PC-9 (cell line): ENCODE measurements at regions not wholly inside any gene's neighbourhood (a gene's known extent, or its start where the extent isn't known, plus 50 kb on each side); places are given as distances from the start of the nearest gene placed in this dataset.
"Not testable (repeated sequence)": the region's sequence is repeated elsewhere in the genome, so short reads cannot be mapped to it uniquely, and the experiment has no call there.

ENCODE experiments used
- BruUV-seq: library from RNA; stranded (reverse); fragments of 400-500 nt; replicated peaks from 2 replicates; lab custom pipeline; 2021; lab: Mats Ljungman, UMichigan
- CTCF ChIA-PET: fragments of 300-600 bp; sonication (Branson Sonifier 250); formaldehyde crosslinking; loops from one replicate; lab custom pipeline; 2022; ENCODE audit warnings: antibody characterized with exemption; lab: Charles Lee
- POLR2A ChIA-PET: fragments of 300-600 bp; sonication (Branson Sonifier 250); formaldehyde crosslinking; loops from one replicate; lab custom pipeline; 2022; ENCODE audit warnings: antibody characterized with exemption; ENCODE audit not compliant: unreplicated experiment; lab: Charles Lee
- DNase-seq, 2 experiments: peaks; one replicate each; pipeline versions ENCODE4 v3.0.0 to v3.0.0-alpha.2; 2015 to 2022; ENCODE audit warnings: mixed read lengths in 1 of 2
- H2AFZ ChIP-seq: fragments of 200-600 bp; sonication (generic); 2 replicates; pipeline ENCODE4 v1.8.1; 2017; ENCODE audit warnings: antibody characterized with exemption
- H3F3A ChIP-seq: fragments of 200-600 bp; sonication (generic); 2 replicates; pipeline ENCODE4 v1.8.1; 2017; ENCODE audit warnings: antibody characterized with exemption, mild to moderate bottlenecking, low read depth; ENCODE audit not compliant: insufficient read depth
- H3K27ac ChIP-seq: fragments of 200-600 bp; sonication (generic); 2 replicates; pipeline ENCODE4 v1.6.1; 2016; ENCODE audit warnings: mixed run types
- H3K27me3 ChIP-seq: fragments of 200-600 bp; sonication (generic); 2 replicates; pipeline ENCODE4 v1.6.1; 2016; ENCODE audit warnings: low read depth, mixed run types; ENCODE audit not compliant: insufficient read depth
- H3K36me3 ChIP-seq: fragments of 200-600 bp; sonication (generic); 2 replicates; pipeline ENCODE4 v1.6.1; 2016; ENCODE audit warnings: low read depth, mixed run types
- H3K4me1 ChIP-seq: fragments of 200-600 bp; sonication (generic); replicated peaks from 2 replicates; pipeline ENCODE4 v1.6.1; 2016; ENCODE audit warnings: mixed run types; ENCODE audit not compliant: insufficient read depth
- H3K4me2 ChIP-seq: fragments of 200-600 bp; sonication (generic); 2 replicates; pipeline ENCODE4 v1.6.1; 2017; ENCODE audit warnings: mixed run types
- H3K4me3 ChIP-seq: fragments of 200-600 bp; sonication (generic); 2 replicates; pipeline ENCODE4 v1.6.1; 2016; ENCODE audit warnings: mixed run types
- H3K79me2 ChIP-seq: fragments of 200-600 bp; sonication (generic); 2 replicates; pipeline ENCODE4 v1.6.1; 2017; ENCODE audit warnings: low read depth, mixed run types
- H3K9me2 ChIP-seq: fragments of 200-600 bp; sonication (generic); 2 replicates; pipeline ENCODE4 v1.8.1; 2017; ENCODE audit warnings: mild to moderate bottlenecking; ENCODE audit not compliant: insufficient read depth
- H3K9me3 ChIP-seq: fragments of 200-600 bp; sonication (generic); 2 replicates; pipeline ENCODE4 v1.8.1; 2016; ENCODE audit warnings: low read depth; ENCODE audit not compliant: insufficient read depth
- H4K20me1 ChIP-seq: fragments of 200-600 bp; sonication (generic); 2 replicates; pipeline ENCODE4 v1.8.1; 2017; ENCODE audit not compliant: insufficient read depth
- EZH2 ChIP-seq: fragments of 200-600 bp; sonication (generic); IDR thresholded peaks from 2 replicates; pipeline ENCODE4 v1.8.0; 2017; ENCODE audit warnings: antibody characterized with exemption, low read depth
- intact Hi-C: fragments of 100-400 bp; cut with micrococcal nuclease; formaldehyde crosslinking; loops from one replicate; pipeline ENCODE4 v1.10.0; 2022; ENCODE audit not compliant: unreplicated experiment
- TF ChIP-seq, protein P1 (sequence below): fragments of 200-600 bp; sonication (generic); conservative IDR thresholded peaks from 2 replicates; pipeline ENCODE4 v1.6.1; 2017; ENCODE audit warnings: mixed run types, antibody characterized with exemption, mild to moderate bottlenecking, moderate library complexity

DNA sequence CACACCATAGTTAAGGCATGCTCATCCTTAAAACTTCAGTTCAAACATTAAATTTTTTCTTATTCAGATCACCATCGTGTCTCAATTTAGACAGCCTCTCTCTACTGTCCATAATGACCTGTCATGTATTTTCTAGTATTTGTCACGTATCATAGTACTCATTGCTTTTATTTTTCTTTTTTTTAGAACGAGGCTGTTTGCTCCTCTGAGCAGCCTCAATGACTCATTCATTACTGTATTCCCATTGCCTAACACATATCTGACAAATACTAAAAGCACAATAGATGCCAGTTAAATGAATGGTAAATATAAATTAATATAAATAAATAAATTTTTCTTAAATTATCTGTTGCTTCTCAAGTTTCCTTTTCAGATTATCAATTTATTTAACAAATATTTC is 245.5 kb downstream of the TUBA3C start:
- no peak overlapping the region for H2AFZ ChIP-seq
- TF ChIP-seq EZH2: no peak
- TF ChIP-seq, protein P1, sequence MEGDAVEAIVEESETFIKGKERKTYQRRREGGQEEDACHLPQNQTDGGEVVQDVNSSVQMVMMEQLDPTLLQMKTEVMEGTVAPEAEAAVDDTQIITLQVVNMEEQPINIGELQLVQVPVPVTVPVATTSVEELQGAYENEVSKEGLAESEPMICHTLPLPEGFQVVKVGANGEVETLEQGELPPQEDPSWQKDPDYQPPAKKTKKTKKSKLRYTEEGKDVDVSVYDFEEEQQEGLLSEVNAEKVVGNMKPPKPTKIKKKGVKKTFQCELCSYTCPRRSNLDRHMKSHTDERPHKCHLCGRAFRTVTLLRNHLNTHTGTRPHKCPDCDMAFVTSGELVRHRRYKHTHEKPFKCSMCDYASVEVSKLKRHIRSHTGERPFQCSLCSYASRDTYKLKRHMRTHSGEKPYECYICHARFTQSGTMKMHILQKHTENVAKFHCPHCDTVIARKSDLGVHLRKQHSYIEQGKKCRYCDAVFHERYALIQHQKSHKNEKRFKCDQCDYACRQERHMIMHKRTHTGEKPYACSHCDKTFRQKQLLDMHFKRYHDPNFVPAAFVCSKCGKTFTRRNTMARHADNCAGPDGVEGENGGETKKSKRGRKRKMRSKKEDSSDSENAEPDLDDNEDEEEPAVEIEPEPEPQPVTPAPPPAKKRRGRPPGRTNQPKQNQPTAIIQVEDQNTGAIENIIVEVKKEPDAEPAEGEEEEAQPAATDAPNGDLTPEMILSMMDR: no peak
- H3K4me3 ChIP-seq: no peak overlapping the region
- H3K9me3 ChIP-seq: no peaks in the 10 kb centered on the region
- H3K4me2 ChIP-seq: no peak overlapping the region
- no peaks in the 10 kb centered on the region for H3F3A ChIP-seq
- H3K9me2 ChIP-seq: no peaks in the 10 kb centered on the region
- intact Hi-C loops: no loop called here
- no peaks in the 10 kb centered on the region for H3K36me3 ChIP-seq
- H3K4me1 ChIP-seq: no peaks in the 10 kb centered on the region
- no peak for DNase-seq
- no peak overlapping the region for H3K27ac ChIP-seq
- ChIA-PET CTCF (no interaction called here), POLR2A (no interaction called here)
- H3K79me2 ChIP-seq: no peaks in the 10 kb centered on the region
- BruUV-seq: no TSS peak
- peaks cover 18% of the 10 kb centered on the region; the same call in 1 of the 2 replicates for H3K27me3 ChIP-seq
- no peaks in the 10 kb centered on the region for H4K20me1 ChIP-seq

DNA sequence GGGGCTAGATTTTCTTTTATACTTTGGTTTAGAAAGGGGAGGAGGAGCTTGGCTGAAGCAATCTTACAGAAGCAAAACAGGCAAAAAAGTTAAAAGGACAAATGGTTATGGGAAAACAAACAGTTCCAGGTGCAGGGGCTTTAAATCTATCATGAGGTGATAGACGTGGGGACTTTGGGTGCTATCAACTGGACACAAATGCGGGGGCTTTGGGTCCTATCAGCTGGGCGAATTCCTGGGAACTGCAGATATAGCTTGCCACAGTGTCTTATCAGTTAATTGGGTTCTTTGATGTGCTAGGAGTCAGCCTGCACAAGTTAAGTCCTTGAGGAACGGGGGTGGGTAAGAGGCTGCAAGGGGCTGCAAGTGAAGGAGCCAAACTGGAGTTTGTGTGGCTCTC is 260.6 kb downstream of the TUBA3C start:
- Histone ChIP-seq H2AFZ (no peak overlapping the region), H3K79me2 (no peaks in the 10 kb centered on the region), H3K36me3 (no peaks in the 10 kb centered on the region), H4K20me1 (no peaks in the 10 kb centered on the region), H3K4me1 (no peaks in the 10 kb centered on the region), H3K4me3 (no peak overlapping the region), H3K27me3 (no peaks in the 10 kb centered on the region), H3F3A (no peaks in the 10 kb centered on the region), H3K9me2 (no peaks in the 10 kb centered on the region), H3K4me2 (no peak overlapping the region), H3K27ac (no peak overlapping the region), H3K9me3 (no peaks in the 10 kb centered on the region)
- CTCF ChIA-PET: no interaction called here
- no TSS peak for BruUV-seq
- TF ChIP-seq EZH2: no peak
- TF ChIP-seq, protein P1: no peak
- intact Hi-C loops: no loop called here
- DNase-seq: no peak
- POLR2A ChIA-PET: no interaction called here

DNA sequence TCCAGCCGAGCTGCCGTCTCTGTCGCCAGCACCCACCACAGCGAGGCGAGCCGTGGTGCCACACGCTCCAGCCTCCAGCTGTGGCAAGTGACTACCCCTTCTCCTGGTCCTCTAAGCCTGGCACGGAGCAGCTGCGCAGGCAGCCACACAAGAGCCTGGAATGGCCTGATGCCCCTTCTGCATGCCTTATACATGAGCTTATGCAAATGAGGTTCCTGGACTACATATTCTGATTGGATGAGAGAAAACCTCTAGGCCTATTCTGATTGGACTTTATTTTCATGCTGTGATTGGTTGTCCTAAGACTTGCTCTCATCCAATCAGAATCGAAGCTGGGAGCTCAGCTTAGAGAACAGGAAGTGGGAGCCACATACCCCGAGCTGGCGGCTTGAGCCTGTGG is 276.5 kb downstream of the TUBA3C start:
- H3K9me2 ChIP-seq, DNase-seq, POLR2A ChIA-PET, H3F3A ChIP-seq, H3K27me3 ChIP-seq, H3K9me3 ChIP-seq, H3K4me3 ChIP-seq, H3K27ac ChIP-seq, H3K36me3 ChIP-seq, H3K4me1 ChIP-seq, H3K4me2 ChIP-seq, H3K79me2 ChIP-seq, intact Hi-C loops, H4K20me1 ChIP-seq, BruUV-seq, H2AFZ ChIP-seq: not testable (repeated sequence)
- CTCF ChIA-PET: interaction anchor here (0.6 kb wide), 1 partner anchor 22 kb away, joined by 6 read pairs; no protein-coding TSS in a partner anchor

DNA sequence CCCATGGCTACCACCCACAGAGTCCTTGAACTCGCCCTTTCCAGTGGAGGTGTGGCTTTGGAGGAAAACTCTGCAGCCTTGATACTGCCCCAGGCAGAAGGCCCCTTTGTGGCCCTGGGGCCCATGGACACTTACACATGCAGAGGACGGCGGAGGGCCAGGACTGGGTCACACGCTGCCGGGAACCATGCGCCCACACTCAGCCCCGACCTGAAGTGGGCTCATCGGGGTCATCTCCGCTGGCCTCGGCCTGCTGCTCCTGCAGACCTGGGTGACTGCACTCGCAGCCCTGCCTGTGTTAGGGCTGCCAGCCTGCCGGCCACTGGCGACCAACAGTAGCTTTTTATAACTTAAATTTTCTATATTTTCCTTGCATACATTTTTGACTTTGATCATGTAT is 286.2 kb downstream of the TUBA3C start:
- H3K27ac ChIP-seq, H3K36me3 ChIP-seq, BruUV-seq, DNase-seq, H3K4me3 ChIP-seq, CTCF ChIA-PET, H2AFZ ChIP-seq, H4K20me1 ChIP-seq, POLR2A ChIA-PET, H3F3A ChIP-seq, H3K27me3 ChIP-seq, H3K4me2 ChIP-seq, H3K79me2 ChIP-seq, H3K9me3 ChIP-seq, H3K4me1 ChIP-seq, intact Hi-C loops, H3K9me2 ChIP-seq: not testable (repeated sequence)

DNA sequence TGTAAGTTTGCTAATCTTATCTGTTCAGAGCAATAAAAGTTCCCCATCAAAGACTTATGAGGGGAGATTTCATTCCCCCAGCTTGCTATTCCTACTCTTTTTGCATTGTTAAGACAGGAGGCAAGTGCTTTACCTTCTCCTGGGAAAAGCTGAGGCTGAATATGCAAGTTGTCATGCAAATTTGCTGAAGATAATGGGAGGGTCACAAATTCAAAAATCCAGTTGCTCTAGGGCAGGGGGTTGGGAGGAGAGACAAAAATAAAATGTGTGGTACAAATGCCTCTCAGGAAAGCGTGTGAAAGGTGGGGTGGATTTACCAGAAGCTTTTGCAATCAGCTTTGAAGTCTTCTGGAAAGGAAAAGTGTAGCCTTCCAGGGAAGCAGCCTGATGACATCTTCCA is 290.4 kb downstream of the TUBA3C start:
- H3K4me1 ChIP-seq, H3K79me2 ChIP-seq, CTCF ChIA-PET, BruUV-seq, H3K9me3 ChIP-seq, H3K4me3 ChIP-seq, intact Hi-C loops, DNase-seq, H3K9me2 ChIP-seq, H4K20me1 ChIP-seq, H3K4me2 ChIP-seq, H2AFZ ChIP-seq, H3K27me3 ChIP-seq, H3K36me3 ChIP-seq, H3F3A ChIP-seq, H3K27ac ChIP-seq, POLR2A ChIA-PET: not testable (repeated sequence)

DNA sequence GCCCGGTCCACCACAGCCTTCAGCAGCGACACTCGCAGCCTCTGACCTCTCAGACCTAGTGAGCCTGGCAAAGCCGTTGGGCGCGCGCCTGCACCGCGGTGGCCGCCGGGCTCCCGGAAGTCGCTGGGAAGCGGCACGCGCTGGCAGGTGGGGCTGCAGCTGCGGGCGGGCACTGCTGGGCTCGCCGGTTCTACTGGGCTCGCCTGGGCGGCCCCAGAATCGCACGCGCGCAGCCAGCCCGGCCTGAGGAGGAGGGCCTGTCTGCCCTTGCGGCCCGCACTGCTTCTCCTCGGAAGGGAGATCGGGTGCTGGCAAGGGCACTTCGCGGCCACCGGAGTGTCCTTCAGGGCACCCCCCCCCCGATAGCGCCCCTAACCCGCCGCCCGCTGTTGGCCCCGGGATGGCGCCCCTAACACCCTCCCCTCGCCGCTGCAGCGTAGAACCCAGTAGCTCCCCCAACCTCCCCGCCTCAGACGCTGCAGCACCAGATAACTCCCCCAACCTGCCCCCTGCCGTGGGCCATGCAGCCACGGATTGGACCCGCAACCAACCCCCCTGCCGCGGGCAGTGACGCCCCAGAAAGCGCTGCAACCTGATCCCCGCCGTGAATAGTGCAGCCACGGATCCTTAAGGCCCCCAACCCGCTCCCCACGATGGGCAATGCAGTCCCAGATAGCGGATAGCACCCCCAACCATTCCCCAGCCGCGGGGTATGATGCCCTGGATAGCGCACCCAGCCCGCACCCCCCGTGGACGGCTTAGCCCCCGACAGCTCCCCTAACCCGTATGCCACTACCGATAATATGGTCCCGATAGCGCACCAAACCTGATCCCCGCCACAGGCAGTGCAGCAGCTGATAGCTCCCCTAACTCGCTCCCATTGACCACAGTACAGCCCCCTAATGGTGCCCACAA is 306.5 kb downstream of the TUBA3C start:
- CTCF ChIA-PET, H3K27ac ChIP-seq, BruUV-seq, H2AFZ ChIP-seq, H3K27me3 ChIP-seq, H3K4me1 ChIP-seq, H3K79me2 ChIP-seq, H4K20me1 ChIP-seq, H3F3A ChIP-seq, intact Hi-C loops, DNase-seq, H3K36me3 ChIP-seq, H3K4me3 ChIP-seq, H3K9me3 ChIP-seq, POLR2A ChIA-PET, H3K9me2 ChIP-seq, H3K4me2 ChIP-seq: not testable (repeated sequence)
